Stimulated activated CD8-positive, alpha-beta memory T cell treated with anti-CD3 and anti-CD28 coated beads, Interleukin-12 subunit alpha, Interleukin-12 subunit beta, amount 100 ng/mL, for 1 hour (primary cell): ENCODE measurements at regions not wholly inside any gene's neighbourhood (a gene's known extent, or its start where the extent isn't known, plus 50 kb on each side); places are given as distances from the start of the nearest gene placed in this dataset.

Experiments
- DNase-seq: peaks from one replicate; pipeline ENCODE4 v3.0.0-alpha.2; 2020; ENCODE audit warnings: low read depth

DNA sequence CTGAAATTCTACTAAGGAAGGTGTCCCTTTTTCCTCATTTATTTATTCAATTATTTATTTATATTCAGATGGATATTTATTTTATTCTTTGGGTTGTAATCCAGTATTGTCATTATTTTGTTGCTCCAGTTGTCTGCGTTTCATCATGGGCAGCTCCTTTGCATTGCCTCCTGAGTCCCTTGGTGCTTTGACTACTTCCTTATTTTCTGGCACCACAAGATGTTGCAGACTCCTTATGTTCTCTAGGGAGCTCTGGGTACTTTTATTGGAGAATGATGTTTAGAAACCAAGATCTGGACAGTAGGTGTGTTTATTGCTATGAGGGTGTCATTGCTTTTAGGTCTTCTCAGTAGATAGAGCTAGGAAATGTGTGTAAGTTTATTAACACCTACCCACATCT is 59.9 kb upstream of the ERRFI1 start:
- DNase-seq, result no peak

DNA sequence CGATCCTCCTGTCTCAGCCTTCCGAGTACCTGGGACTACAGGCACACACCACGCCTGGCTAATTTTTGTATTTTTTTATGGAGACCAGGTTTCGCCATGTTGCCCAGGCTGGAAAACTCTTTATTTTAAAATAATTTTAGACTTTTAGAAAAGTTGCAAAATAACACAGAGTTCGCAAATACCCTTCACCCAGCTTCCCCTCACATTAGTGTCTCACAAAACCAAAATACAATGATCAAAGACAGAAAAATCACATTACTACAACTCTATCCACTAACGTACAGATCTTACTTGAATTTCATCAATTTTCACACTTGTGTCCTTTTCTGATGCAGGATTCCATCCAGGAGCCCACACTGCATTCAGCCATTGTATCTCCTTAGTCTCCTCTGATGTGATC is 58.8 kb upstream of the ERRFI1 start:
- DNase-seq, result no peak

DNA sequence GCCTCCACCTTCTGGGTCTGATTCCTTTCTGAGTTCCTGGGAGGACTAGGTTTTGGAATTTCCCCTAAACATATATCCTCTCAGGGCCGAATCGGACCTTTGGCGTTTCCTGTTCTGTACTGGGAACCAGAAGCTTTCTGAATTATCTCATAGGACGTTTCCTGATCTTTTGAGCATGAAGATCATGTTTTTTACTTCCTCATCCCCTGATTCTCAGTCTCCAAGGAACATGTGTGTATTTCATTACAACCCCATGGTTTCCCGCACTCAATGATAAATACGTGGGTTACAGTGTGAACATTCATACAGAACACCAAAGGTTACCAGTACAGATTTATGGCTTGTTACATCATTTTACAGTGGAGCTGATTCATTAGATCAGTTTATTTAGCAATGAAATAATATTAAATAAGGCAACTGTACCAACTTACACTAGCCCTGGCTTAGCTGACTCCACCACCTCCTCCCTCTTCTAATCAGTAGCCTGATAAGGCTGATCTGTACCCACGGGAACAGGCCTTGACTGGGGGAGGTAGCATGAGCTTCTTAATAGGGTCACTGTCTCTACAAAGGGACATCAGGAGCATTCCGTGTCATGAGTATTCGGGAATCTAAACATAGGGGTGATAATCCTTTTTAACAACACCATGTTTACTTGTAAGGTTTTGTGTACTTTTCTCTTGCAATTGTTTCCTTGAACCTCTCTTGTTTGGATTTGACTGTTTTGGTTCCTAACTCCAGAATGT is 57.8 kb upstream of the ERRFI1 start:
- DNase-seq, result no peak

DNA sequence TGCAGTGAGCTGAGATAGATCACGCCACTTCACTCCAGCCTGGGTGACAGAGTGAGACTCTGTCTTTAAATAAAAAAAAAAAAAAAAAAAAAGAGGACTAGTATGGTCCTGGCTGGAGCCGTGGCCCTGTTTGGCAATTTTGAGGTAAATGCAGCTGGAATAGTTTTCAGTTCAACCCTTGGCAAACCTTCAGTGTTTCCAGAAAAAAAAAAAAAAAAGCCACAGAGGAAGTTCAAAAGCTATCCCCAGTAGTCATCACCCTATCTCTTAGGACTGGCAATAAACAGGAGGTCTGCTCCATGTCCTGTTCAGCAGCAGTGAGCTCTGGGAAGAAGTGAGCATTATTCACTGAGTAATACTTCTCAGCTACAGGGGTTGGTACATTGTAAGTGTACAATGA is 56.8 kb upstream of the ERRFI1 start:
- no peak for DNase-seq

DNA sequence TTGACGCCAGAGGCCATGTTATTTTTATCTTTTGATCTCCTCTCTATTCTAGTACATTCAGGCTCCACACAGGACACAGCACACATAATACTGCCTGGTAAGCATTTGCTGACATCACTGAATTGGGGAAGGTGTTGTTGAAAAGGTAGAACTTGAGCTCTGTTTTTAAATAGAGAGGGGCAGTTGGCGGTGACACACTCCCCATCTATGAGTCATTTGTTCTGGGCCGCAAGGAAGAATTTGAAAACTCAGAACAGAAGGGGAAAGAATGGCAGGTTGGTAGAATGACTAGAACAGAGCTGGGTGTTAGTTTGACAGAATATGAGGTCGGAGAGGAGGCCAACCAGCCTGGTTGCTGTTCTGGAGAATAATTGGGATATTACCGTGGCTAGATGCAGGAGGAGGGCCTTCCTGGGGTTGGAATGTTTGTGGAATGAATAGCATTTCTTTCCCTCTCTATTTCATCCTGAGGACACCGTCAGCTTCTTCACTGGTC is 52.1 kb upstream of the ERRFI1 start:
- no peak for DNase-seq

DNA sequence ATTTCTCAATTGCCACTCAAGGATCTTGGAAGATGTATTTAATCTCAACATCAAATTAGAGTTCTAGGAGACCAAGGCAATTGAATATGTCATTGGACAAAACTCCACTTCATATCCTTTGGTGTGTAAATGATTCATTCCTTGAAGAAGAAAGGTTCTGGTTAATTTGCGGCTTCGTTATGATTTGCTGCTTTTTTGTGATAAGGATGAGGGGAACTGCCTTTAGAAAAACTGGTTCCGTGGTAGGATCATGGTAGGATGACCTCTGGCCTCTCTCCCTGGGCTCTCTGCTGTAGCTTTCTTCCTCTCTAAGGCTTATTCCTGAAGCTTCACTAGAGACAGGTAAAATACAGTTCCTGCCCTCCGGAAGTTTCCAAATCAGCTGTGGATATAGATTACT is 51.5 kb upstream of the ERRFI1 start:
- no peak for DNase-seq

DNA sequence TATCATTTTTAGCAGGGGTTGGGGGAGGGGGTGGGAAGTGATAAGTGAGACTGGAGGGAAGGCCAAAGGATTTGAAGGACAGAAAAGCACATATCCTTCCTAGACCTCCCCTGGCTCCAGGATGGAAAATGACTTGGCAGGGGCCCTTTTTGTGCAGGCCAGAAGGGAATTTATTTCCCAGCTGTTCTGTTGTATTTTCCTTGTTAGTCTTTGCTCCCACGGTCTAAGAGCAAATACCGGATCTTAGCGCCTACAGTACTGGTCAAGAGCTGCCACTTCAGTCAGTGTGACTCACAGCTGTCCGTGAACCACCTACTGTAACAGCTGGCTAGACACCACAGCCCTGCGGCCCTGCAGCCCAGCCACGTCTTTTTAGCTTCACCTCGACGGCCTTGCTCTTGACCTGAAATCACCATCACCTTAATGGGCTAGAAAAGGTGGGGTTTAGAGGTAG is 51.0 kb upstream of the ERRFI1 start:
- DNase-seq, result no peak

DNA sequence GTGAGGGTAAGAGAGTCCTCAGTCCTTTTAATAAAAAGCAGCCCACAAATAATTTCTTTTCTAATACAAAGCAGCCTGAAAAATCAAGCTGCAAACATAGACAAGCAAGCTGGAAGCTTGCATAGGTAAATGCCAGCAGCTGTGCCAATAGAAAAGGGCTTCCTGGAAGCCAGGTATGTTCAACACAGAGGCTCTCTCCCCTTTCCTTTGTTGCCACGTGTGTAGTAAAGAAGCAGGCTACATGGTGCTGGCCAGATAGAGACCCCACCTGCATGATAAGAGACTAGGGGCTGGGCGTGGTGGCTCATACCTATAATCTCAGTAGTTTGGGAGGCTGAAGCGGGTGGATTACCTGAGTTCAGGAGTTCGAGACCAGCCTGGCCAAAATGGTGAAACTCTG is 50.1 kb upstream of the ERRFI1 start:
- no peak for DNase-seq
